GM12878 (cell line): ENCODE measurements at regions not wholly inside any gene's neighbourhood (a gene's known extent, or its start where the extent isn't known, plus 50 kb on each side); places are given as distances from the start of the nearest gene placed in this dataset.

ENCODE experiments used
- ATAC-seq: fragments of 200-7000 bp; cut with Tn5 transposase; 3 replicates; pipeline ENCODE4 v1.9.1; 2020; ENCODE audit warnings: mild to moderate bottlenecking, moderate library complexity
- BruUV-seq: library from RNA; stranded (reverse); fragments of 400-500 nt; replicated peaks from 2 replicates; lab custom pipeline; 2021; lab: Mats Ljungman, UMichigan
- CTCF ChIA-PET: fragments of 300-600 bp; sonication (Branson Sonifier 250); formaldehyde crosslinking; extraction: SDS; loops from one replicate; lab custom pipeline; 2021; ENCODE audit warnings: inconsistent platforms; lab: Yijun Ruan, JAX
- POLR2A ChIA-PET: fragments of 350-600 bp; formaldehyde crosslinking; extraction: SDS; loops from one replicate; lab custom pipeline; 2021; ENCODE audit warnings: inconsistent platforms; lab: Charles Lee
- RAD21 ChIA-PET: fragments of 300-600 bp; sonication (Branson Sonifier 250); formaldehyde crosslinking; loops from one replicate; lab custom pipeline; 2023; ENCODE audit warnings: antibody characterized with exemption; ENCODE audit not compliant: unreplicated experiment; lab: Charles Lee
- SMC1A ChIA-PET: fragments of 300-600 bp; sonication (Branson Sonifier 250); formaldehyde crosslinking; loops from one replicate; lab custom pipeline; 2023; ENCODE audit not compliant: unreplicated experiment, uncharacterized antibody; lab: Charles Lee
- DNase-seq: peaks from one replicate; pipeline ENCODE4 v3.0.0-alpha.2; 2011; ENCODE audit warnings: low read depth, low spot score
- FAIRE-seq: peaks from 3 replicates; lab custom pipeline; 2011; peaks lifted over from hg19 to GRCh38; lab: Jason Lieb, UNC
- H2AFZ ChIP-seq: 2 replicates; pipeline ENCODE4 v1.6.0; 2011; ENCODE audit warnings: low read depth, low read length, control low read depth; ENCODE audit not compliant: control insufficient read depth
- H3K27ac ChIP-seq: 2 replicates; pipeline ENCODE4 v1.5.1; 2011; ENCODE audit warnings: control low read depth; ENCODE audit not compliant: control insufficient read depth, insufficient read depth
- H3K27me3 ChIP-seq, 2 experiments: replicated peaks in 1 of 2; 2 replicates each; pipeline versions ENCODE4 v1.6.0 to v1.6.1; 2011; ENCODE audit warnings: low read length in 1 of 2; ENCODE audit not compliant: control insufficient read depth in 2 of 2, insufficient read depth in 2 of 2
- H3K36me3 ChIP-seq, 2 experiments: 2 replicates each; pipeline ENCODE4 v1.5.1; 2011; ENCODE audit warnings: low read length in 1 of 2; ENCODE audit not compliant: control insufficient read depth in 2 of 2, insufficient read depth in 2 of 2
- H3K4me1 ChIP-seq: 2 replicates; pipeline ENCODE4 v1.6.1; 2011; ENCODE audit warnings: mild to moderate bottlenecking, low read length, moderate library complexity, mixed read lengths; ENCODE audit not compliant: control insufficient read depth, insufficient read depth
- H3K4me2 ChIP-seq: 2 replicates; pipeline ENCODE4 v1.6.0; 2011; ENCODE audit warnings: control low read depth; ENCODE audit not compliant: control insufficient read depth, insufficient read depth
- H3K4me3 ChIP-seq: fragments of 200-600 bp; sonication (generic); 2 replicates; pipeline ENCODE4 v1.5.1; 2016
- H3K79me2 ChIP-seq: 2 replicates; pipeline ENCODE4 v1.6.0; 2011; ENCODE audit warnings: low read length; ENCODE audit not compliant: control insufficient read depth, insufficient read depth
- H3K9ac ChIP-seq: 2 replicates; pipeline ENCODE4 v1.8.0; 2011; ENCODE audit warnings: low read length, control low read depth, mixed read lengths; ENCODE audit not compliant: control insufficient read depth, insufficient read depth
- H3K9me3 ChIP-seq: replicated peaks from 3 replicates; pipeline ENCODE4 v1.5.1; 2011; ENCODE audit warnings: mild to moderate bottlenecking, low read length; ENCODE audit not compliant: control insufficient read depth, insufficient read depth
- H4K20me1 ChIP-seq: 2 replicates; pipeline ENCODE4 v1.6.0; 2011; ENCODE audit not compliant: control insufficient read depth, insufficient read depth
- BHLHE40 ChIP-seq, 2 experiments: fragments of 450-650 bp in 1 of 2; IDR thresholded peaks; 2 replicates each; pipeline ENCODE4 v1.6.1; 2011 to 2017; ENCODE audit warnings: low read depth in 2 of 2, borderline replicate concordance in 1 of 2, improper control_type of control experiment in 1 of 2, low read length in 1 of 2, mild to moderate bottlenecking in 1 of 2
- DPF2 ChIP-seq: fragments of 450-650 bp; IDR thresholded peaks from 2 replicates; pipeline ENCODE4 v1.6.1; 2017; ENCODE audit warnings: mild to moderate bottlenecking
- JUNB ChIP-seq: IDR thresholded peaks from 2 replicates; pipeline ENCODE4 v1.6.1; 2016; ENCODE audit warnings: antibody characterized with exemption, mild to moderate bottlenecking
- SP1 ChIP-seq: IDR thresholded peaks from one replicate; pipeline ENCODE4 v1.6.1; 2011; ENCODE audit warnings: low read depth, low read length
- SUPT20H ChIP-seq: IDR thresholded peaks from 2 replicates; pipeline ENCODE4 v1.6.1; 2011; ENCODE audit warnings: low read depth, mild to moderate bottlenecking, low read length, moderate library complexity, borderline replicate concordance; ENCODE audit not compliant: control insufficient read depth
- YY1 ChIP-seq: IDR thresholded peaks from 2 replicates; pipeline ENCODE4 v1.6.1; 2011; ENCODE audit warnings: low read depth, mild to moderate bottlenecking, low read length
- ZBED1 ChIP-seq: IDR thresholded peaks from 2 replicates; pipeline ENCODE4 v1.6.1; 2016; ENCODE audit warnings: borderline replicate concordance
- ZNF274 ChIP-seq: IDR thresholded peaks from one replicate; pipeline ENCODE4 v1.8.0; 2011; ENCODE audit not compliant: insufficient read length, insufficient read depth
- ZSCAN29 ChIP-seq: fragments of 450-650 bp; IDR thresholded peaks from 2 replicates; pipeline ENCODE4 v1.6.1; 2017; ENCODE audit warnings: mild to moderate bottlenecking, moderate library complexity
- WGBS: methylation state at CpG from one replicate; pipeline ENCODE4 v1.1.6; 2016; ENCODE audit warnings: low lambda C conversion rate; ENCODE audit not compliant: insufficient replicate concordance, insufficient coverage; ENCODE audit errors: missing lambda C conversion rate; 5-methylcytosine and 5-hydroxymethylcytosine counted together
- in situ Hi-C: fragments of 300-500 bp; cut with MboI; formaldehyde crosslinking; loops from 9 replicates; pipeline ENCODE4 v1.14.3; 2018; ENCODE audit warnings: mixed read lengths
- intact Hi-C: fragments of 100-400 bp; cut with micrococcal nuclease; formaldehyde crosslinking; loops from one replicate; pipeline ENCODE4 v1.14.2; 2022; ENCODE audit not compliant: unreplicated experiment
- TF ChIP-seq, protein P1 (sequence below): fragments of 150-350 bp; IDR thresholded peaks from 2 replicates; pipeline ENCODE4 v1.6.1; 2014; ENCODE audit warnings: mild to moderate bottlenecking, low read depth, low read length
- TF ChIP-seq, protein P2 (sequence below): fragments of 450-650 bp; IDR thresholded peaks from 2 replicates; pipeline ENCODE4 v1.6.1; 2018; ENCODE audit warnings: borderline replicate concordance, mild to moderate bottlenecking; ENCODE audit not compliant: partially characterized antibody
- TF ChIP-seq, protein P3 (sequence below): fragments of 450-650 bp; formaldehyde crosslinking; IDR thresholded peaks from 2 replicates; pipeline ENCODE4 v1.4.0; 2020; ENCODE audit warnings: mild to moderate bottlenecking, moderate library complexity
- TF ChIP-seq, protein P4 (sequence below): fragments of 450-650 bp; IDR thresholded peaks from 2 replicates; pipeline ENCODE4 v1.6.1; 2017; ENCODE audit warnings: mild to moderate bottlenecking, moderate library complexity

DNA sequence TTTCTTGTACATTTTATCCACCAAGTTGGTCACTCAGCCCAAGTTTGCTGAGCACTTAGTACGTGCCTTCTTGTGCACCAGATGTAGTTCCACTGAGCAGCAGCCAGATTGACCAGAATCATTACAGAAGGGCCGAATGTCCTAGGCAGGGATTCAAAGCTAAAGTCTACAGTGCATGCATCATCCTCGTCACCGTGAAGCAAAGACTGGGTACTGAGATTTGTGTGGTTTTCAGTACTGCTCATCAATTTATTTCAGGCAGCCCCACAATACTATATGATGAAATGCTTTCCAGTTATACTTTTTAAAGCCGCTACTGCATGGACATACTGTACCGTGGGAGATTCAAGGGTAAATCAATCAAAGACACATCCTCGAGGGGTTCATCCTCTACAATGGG is 227.0 kb downstream of the ARRDC4 start:
- no peak overlapping the region for H3K4me3 ChIP-seq
- H3K27me3 ChIP-seq, result no peaks in the 10 kb centered on the region
- no peaks in the 10 kb centered on the region for H3K36me3 ChIP-seq
- H3K27ac ChIP-seq, result no peak overlapping the region
- H2AFZ ChIP-seq, result no peak overlapping the region
- no peaks in the 10 kb centered on the region for H3K9me3 ChIP-seq
- H3K4me1 ChIP-seq, result no peaks in the 10 kb centered on the region
- no peaks in the 10 kb centered on the region for H3K79me2 ChIP-seq
- H4K20me1 ChIP-seq, result no peaks in the 10 kb centered on the region
- BruUV-seq, result no TSS peak
- no peak overlapping the region for H3K9ac ChIP-seq
- SMC1A ChIA-PET, result no interaction called here
- in situ Hi-C loops (no loop called here), intact Hi-C loops (no loop called here)
- CTCF ChIA-PET, result interaction anchor here (0.5 kb wide), 1 partner anchor 9 kb away, joined by 3 read pairs; no protein-coding TSS in a partner anchor
- FAIRE-seq (no peak), ATAC-seq (no peak), DNase-seq (no peak)
- no peak overlapping the region for H3K4me2 ChIP-seq
- POLR2A ChIA-PET, result no interaction called here
- RAD21 ChIA-PET, result no interaction called here
- 28% methylated on average over 7 of the region's 7 CpGs for WGBS
- no peak for TF ChIP-seq JUNB
- TF ChIP-seq ZSCAN29, result no peak
- TF ChIP-seq, protein P1, sequence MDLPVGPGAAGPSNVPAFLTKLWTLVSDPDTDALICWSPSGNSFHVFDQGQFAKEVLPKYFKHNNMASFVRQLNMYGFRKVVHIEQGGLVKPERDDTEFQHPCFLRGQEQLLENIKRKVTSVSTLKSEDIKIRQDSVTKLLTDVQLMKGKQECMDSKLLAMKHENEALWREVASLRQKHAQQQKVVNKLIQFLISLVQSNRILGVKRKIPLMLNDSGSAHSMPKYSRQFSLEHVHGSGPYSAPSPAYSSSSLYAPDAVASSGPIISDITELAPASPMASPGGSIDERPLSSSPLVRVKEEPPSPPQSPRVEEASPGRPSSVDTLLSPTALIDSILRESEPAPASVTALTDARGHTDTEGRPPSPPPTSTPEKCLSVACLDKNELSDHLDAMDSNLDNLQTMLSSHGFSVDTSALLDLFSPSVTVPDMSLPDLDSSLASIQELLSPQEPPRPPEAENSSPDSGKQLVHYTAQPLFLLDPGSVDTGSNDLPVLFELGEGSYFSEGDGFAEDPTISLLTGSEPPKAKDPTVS, result no peak
- TF ChIP-seq DPF2, result no peak
- TF ChIP-seq, protein P2, sequence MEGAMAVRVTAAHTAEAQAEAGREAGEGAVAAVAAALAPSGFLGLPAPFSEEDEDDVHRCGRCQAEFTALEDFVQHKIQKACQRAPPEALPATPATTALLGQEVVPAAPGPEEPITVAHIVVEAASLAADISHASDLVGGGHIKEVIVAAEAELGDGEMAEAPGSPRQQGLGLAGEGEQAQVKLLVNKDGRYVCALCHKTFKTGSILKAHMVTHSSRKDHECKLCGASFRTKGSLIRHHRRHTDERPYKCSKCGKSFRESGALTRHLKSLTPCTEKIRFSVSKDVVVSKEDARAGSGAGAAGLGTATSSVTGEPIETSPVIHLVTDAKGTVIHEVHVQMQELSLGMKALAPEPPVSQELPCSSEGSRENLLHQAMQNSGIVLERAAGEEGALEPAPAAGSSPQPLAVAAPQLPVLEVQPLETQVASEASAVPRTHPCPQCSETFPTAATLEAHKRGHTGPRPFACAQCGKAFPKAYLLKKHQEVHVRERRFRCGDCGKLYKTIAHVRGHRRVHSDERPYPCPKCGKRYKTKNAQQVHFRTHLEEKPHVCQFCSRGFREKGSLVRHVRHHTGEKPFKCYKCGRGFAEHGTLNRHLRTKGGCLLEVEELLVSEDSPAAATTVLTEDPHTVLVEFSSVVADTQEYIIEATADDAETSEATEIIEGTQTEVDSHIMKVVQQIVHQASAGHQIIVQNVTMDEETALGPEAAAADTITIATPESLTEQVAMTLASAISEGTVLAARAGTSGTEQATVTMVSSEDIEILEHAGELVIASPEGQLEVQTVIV, result no peak
- no peak for TF ChIP-seq ZBED1
- TF ChIP-seq BHLHE40 (IDR thresholded peaks at IDR 0.05; ENCODE audit: borderline replicate concordance in 1 of 2, low read depth in 2 of 2, low read length in 1 of 2), result no peak
- no peak for TF ChIP-seq YY1
- TF ChIP-seq SUPT20H, result no peak
- no peak for TF ChIP-seq SP1
- TF ChIP-seq, protein P3, sequence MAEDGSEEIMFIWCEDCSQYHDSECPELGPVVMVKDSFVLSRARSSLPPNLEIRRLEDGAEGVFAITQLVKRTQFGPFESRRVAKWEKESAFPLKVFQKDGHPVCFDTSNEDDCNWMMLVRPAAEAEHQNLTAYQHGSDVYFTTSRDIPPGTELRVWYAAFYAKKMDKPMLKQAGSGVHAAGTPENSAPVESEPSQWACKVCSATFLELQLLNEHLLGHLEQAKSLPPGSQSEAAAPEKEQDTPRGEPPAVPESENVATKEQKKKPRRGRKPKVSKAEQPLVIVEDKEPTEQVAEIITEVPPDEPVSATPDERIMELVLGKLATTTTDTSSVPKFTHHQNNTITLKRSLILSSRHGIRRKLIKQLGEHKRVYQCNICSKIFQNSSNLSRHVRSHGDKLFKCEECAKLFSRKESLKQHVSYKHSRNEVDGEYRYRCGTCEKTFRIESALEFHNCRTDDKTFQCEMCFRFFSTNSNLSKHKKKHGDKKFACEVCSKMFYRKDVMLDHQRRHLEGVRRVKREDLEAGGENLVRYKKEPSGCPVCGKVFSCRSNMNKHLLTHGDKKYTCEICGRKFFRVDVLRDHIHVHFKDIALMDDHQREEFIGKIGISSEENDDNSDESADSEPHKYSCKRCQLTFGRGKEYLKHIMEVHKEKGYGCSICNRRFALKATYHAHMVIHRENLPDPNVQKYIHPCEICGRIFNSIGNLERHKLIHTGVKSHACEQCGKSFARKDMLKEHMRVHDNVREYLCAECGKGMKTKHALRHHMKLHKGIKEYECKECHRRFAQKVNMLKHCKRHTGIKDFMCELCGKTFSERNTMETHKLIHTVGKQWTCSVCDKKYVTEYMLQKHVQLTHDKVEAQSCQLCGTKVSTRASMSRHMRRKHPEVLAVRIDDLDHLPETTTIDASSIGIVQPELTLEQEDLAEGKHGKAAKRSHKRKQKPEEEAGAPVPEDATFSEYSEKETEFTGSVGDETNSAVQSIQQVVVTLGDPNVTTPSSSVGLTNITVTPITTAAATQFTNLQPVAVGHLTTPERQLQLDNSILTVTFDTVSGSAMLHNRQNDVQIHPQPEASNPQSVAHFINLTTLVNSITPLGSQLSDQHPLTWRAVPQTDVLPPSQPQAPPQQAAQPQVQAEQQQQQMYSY (CRISPR knock-in tag), result no peak
- TF ChIP-seq ZNF274, result no peak
- TF ChIP-seq, protein P4, sequence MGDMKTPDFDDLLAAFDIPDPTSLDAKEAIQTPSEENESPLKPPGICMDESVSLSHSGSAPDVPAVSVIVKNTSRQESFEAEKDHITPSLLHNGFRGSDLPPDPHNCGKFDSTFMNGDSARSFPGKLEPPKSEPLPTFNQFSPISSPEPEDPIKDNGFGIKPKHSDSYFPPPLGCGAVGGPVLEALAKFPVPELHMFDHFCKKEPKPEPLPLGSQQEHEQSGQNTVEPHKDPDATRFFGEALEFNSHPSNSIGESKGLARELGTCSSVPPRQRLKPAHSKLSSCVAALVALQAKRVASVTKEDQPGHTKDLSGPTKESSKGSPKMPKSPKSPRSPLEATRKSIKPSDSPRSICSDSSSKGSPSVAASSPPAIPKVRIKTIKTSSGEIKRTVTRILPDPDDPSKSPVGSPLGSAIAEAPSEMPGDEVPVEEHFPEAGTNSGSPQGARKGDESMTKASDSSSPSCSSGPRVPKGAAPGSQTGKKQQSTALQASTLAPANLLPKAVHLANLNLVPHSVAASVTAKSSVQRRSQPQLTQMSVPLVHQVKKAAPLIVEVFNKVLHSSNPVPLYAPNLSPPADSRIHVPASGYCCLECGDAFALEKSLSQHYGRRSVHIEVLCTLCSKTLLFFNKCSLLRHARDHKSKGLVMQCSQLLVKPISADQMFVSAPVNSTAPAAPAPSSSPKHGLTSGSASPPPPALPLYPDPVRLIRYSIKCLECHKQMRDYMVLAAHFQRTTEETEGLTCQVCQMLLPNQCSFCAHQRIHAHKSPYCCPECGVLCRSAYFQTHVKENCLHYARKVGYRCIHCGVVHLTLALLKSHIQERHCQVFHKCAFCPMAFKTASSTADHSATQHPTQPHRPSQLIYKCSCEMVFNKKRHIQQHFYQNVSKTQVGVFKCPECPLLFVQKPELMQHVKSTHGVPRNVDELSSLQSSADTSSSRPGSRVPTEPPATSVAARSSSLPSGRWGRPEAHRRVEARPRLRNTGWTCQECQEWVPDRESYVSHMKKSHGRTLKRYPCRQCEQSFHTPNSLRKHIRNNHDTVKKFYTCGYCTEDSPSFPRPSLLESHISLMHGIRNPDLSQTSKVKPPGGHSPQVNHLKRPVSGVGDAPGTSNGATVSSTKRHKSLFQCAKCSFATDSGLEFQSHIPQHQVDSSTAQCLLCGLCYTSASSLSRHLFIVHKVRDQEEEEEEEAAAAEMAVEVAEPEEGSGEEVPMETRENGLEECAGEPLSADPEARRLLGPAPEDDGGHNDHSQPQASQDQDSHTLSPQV, result no peak
